ENCODE measurements at regions not wholly inside any gene's neighbourhood (a gene's known extent, or its start where the extent isn't known, plus 50 kb on each side); places are given as distances from the start of the nearest gene placed in this dataset.

DNA sequence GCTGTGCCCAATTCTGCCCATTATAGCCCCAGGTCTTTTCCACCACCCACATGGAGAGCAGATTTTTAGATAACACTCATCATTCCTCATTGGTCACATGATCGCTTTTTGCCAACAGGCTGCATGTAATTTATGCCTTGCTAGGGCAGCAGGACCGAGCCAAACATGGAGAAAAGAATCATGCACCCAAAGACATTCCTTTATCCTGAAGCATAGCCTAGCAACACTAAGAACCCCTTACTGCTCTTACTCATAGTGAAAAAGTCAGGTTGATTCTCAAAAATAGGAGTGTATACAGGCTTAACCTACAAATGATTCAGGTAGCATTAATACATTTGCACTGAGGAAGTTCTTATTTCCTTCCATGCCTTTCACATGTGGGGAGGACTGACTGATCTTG, 765.5 kb downstream of the NLGN4Y start:
- CTCF ChIA-PET: no interaction called here
- DNase-seq (ENCODE audit: extremely low spot score): no peak
- TF ChIP-seq, protein P1, sequence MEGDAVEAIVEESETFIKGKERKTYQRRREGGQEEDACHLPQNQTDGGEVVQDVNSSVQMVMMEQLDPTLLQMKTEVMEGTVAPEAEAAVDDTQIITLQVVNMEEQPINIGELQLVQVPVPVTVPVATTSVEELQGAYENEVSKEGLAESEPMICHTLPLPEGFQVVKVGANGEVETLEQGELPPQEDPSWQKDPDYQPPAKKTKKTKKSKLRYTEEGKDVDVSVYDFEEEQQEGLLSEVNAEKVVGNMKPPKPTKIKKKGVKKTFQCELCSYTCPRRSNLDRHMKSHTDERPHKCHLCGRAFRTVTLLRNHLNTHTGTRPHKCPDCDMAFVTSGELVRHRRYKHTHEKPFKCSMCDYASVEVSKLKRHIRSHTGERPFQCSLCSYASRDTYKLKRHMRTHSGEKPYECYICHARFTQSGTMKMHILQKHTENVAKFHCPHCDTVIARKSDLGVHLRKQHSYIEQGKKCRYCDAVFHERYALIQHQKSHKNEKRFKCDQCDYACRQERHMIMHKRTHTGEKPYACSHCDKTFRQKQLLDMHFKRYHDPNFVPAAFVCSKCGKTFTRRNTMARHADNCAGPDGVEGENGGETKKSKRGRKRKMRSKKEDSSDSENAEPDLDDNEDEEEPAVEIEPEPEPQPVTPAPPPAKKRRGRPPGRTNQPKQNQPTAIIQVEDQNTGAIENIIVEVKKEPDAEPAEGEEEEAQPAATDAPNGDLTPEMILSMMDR (IDR thresholded peaks at IDR 0.05; ENCODE audit: control extremely low read depth, extremely low read depth, low read depth, missing control alignments): no peak
- POLR2A ChIA-PET: no interaction called here

DNA sequence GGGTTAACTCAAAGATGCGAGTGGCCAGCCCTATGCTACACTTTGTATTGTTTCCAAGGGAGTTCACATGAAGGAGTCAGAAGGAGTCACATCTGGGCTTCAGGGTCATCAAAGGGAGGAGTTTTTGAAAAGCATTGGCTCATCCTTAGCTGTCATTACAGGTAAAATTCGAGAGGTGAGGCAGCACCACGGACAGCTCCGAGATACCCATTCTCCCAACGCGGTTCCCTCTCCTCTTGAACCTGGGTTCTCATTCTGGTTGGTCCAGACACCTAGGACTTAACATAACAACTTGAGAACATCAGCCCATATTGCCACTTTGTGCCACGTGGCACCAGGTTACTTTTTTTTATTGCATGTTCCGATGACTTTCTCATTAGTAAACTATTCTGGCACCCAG, 768.6 kb downstream of the NLGN4Y start:
- CTCF ChIA-PET: no interaction called here
- TF ChIP-seq, protein P1 (IDR thresholded peaks at IDR 0.05; ENCODE audit: control extremely low read depth, extremely low read depth, low read depth, missing control alignments): no peak
- no peak for DNase-seq (ENCODE audit: extremely low spot score)
- POLR2A ChIA-PET: no interaction called here

DNA sequence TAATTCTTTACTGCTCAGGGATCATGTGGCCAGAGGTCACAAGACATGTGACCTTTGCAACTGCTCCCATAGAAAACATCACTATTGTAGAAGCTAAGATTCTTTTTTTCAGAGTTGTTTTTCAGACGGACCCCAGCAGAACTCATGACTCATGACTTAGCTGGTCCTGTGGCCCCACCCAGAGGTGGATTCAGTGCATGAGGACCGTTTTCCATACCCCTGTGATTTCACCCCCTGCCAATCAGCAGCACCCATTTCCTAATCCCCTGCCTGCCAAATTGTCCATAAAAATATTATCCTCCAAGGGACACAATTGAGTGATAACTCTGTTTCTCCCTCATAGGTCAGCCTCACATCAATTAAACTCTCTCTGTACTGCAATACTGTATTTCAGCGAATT, 777.5 kb downstream of the NLGN4Y start:
- POLR2A ChIA-PET: no interaction called here
- TF ChIP-seq, protein P1 (IDR thresholded peaks at IDR 0.05; ENCODE audit: control extremely low read depth, extremely low read depth, low read depth, missing control alignments): no peak
- no peak for DNase-seq (ENCODE audit: extremely low spot score)
- CTCF ChIA-PET: no interaction called here

DNA sequence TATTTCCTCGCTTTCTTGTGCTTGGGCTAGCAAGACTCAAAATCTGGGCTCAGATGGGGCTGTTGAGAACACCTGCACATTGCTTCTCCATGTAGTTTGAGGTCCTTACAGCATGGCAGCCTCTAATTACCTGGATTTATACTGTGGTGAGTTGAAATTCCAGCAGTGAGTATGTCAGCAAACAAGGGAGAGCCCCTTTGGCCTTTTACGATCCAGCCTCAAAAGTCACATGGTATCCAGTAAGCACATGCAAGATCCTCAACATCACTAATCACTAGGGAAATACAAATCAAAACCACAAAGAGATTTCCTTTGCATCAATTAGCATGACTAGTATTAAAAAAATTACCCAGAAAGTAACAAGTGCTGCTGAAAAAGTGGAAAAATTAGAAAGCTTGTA, 787.8 kb downstream of the NLGN4Y start:
- no peak for DNase-seq (ENCODE audit: extremely low spot score)
- POLR2A ChIA-PET: no interaction called here
- CTCF ChIA-PET: no interaction called here
- TF ChIP-seq, protein P1 (IDR thresholded peaks at IDR 0.05; ENCODE audit: control extremely low read depth, extremely low read depth, low read depth, missing control alignments): no peak

DNA sequence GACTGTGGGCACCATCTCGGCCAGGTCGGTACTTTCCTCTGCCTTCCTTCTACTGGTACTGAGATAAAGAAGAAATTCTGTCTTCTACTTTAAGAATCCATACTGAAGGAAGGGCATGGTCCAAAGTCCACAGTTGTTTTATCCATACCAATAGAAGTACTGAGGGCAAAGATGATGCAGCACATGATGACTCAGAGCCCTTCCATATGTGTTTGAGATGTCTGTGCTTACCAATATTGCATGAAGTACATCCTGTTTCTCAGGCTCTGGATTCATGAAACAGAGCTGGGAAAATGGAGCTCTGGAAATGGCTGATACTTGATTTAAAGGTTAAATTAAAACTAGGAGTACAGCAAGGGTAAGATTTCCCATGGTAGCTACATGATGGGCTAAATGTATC, 799.9 kb downstream of the NLGN4Y start:
- CTCF ChIA-PET: no interaction called here
- no peak for DNase-seq (ENCODE audit: extremely low spot score)

DNA sequence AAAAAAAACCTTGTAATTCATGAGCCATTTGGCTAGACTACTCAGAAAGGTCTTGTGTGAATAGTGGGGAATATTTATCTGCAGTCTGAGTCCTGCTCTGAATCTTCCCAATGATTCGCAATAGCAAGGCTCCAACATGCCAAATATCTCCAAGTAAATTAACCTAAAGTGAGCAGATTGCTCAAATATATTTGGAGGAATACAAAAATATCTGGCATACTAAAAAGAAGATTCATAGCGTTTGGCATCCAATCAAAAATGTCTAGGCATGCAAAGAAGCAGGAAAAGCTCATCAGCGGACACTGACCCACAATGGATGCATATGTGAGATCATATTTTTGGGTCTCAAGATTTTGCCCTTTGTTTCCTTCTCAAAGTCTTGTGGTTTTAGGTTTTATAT, 800.9 kb downstream of the NLGN4Y start:
- TF ChIP-seq, protein P1 (IDR thresholded peaks at IDR 0.05; ENCODE audit: control extremely low read depth, extremely low read depth, low read depth, missing control alignments): no peak
- ChIA-PET POLR2A (no interaction called here), CTCF (no interaction called here)
- DNase-seq (ENCODE audit: extremely low spot score): no peak

More for the DNA sequence above, 799.9 kb downstream of the NLGN4Y start:
- TF ChIP-seq, protein P1 (IDR thresholded peaks at IDR 0.05; ENCODE audit: control extremely low read depth, extremely low read depth, low read depth, missing control alignments): no peak
- POLR2A ChIA-PET: no interaction called here

DNA sequence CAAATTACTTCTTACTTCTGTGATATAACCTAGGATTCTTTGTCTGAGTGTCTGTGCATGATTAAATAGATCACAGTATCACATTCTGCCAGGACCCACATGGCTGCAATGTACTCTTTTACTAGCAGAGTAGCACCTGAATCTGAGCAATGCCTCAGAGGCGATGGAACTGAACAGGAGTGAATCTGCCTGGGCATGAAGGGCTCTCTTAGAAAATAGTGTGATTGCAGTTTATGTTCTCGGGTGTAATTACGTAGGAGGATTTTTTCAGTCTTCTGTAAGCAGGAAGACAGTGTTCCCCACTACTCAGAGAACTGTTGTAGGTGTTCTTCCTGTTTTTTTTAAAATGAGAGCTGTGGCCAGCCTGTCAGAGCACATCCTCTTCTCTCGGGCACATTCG, 802.3 kb downstream of the NLGN4Y start:
- TF ChIP-seq, protein P1 (IDR thresholded peaks at IDR 0.05; ENCODE audit: control extremely low read depth, extremely low read depth, low read depth, missing control alignments): no peak
- POLR2A ChIA-PET: no interaction called here
- DNase-seq (ENCODE audit: extremely low spot score): no peak
- CTCF ChIA-PET: no interaction called here
